GM21825 (cell line): ENCODE measurements at regions not wholly inside any gene's neighbourhood (a gene's known extent, or its start where the extent isn't known, plus 50 kb on each side); places are given as distances from the start of the nearest gene placed in this dataset.

Source experiments
- ATAC-seq: cut with Tn5 transposase; IDR thresholded peaks from one replicate; pipeline ENCODE4 v1.9.1; 2021; ENCODE audit warnings: mild to moderate bottlenecking, moderate library complexity; ENCODE audit not compliant: unreplicated experiment

DNA sequence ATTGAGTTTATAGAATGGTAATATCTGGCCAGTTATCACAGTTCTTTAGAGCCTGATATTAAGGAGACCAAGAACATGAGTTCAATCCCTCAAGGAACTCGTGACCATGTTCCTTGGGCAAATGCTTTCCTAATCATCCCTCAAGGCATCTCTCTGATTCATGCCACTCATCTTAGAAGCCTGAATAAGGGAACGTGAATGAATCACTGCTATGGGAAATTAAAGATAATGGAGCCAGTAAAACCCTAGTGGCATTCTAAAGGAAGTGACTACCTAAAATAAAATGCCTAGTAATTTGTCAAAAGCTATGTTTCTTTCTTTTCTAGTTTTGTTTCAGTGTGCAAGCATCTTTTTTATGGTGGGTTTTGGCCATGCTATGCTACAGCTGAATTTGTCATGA, 1161.3 kb downstream of the C4orf33 start:
- no peak for ATAC-seq

DNA sequence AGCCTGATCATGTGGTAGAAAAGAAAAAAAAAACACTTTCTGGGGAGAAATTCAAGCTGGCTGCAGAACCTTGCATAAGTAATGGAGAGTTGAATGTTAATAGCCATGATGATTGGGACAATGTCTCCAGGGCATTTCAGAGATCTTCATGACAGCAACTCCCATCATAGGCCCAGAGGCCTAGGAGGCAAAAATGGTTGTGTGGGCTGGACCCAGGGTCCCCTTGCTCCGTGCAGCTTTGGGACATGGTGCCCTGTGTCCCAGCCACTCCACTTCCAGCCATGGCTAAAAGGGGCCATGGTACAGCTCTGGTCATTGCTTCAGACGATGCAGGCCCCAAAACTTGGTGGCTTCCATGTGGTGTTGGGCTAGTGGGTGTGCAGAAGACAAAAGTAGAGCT, 1170.9 kb downstream of the C4orf33 start:
- ATAC-seq, result no peak

DNA sequence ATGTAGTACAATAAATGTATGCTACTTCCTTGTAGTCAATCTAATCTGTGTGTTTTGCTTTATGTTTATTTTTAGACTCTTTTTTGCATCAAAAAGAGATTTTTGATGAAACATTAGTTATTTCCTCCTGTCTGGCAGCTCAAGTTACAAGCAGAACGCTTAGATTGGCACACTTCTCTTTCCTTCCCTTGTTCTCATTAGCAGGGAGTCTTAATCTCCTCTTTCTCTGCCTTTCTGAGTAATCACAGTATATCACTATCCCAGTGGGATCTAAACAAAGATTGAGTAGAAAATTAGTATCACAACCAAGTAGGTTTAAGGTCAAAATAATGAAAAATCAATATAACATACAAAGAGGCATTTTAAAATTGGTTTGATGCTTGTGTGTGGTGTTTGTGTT, 1192.6 kb downstream of the C4orf33 start:
- no peak for ATAC-seq

DNA sequence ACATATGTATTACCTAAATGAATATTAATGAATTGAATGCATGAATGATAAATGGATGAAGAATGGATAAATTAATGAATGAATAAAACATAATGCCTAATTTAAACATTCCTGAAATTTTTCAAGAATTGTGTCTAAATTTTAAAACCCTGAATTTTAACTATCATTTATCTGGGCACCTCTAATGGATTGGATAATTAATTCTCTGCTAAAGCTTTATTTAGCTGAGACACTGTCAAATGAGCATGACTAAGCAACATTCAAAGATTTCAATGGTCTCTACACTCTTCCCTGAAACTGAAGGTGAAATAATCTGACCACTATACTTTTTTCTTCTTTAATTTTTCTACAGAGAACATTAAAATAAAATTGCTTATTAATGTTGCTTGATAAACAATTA, 1197.7 kb downstream of the C4orf33 start:
- no peak for ATAC-seq

DNA sequence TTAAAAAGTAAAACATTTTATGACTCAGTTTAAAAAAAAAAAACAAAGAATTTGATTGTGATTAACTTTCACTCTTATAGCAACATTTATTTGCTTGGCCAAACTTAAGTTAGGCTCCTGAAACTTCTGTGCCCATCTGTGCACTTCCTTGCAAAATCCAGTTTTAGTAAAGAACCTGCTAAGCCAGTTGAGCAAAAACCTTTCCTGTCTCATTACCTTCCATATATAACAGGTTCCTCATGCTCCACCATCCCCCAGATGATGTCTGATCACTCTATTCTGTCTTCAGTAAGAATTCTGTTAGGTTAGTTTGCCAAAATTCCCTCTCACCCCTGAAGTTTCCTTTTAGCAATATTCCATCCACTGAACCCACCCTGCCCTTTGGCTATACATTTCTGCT, 1200.5 kb downstream of the C4orf33 start:
- ATAC-seq, result no peak

DNA sequence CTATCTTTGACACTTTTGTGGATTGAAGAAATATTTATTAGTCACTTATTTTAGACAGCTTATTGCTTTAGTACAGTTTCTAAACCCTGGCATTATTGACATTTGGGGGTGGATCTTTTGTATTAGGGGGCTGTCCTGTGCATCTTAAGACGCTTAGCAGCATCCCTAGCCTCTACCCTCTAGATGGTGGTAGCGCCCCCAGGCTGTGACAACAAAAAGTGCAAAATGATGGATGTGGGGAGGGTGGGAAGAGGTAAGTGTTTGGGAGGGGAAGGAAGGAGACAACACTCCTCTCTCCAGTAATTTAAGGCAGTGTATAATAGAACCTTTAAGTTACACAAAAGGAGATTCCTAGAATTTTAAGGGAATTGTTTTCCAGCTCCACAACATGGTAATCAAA, 1210.6 kb downstream of the C4orf33 start:
- ATAC-seq, result no peak

DNA sequence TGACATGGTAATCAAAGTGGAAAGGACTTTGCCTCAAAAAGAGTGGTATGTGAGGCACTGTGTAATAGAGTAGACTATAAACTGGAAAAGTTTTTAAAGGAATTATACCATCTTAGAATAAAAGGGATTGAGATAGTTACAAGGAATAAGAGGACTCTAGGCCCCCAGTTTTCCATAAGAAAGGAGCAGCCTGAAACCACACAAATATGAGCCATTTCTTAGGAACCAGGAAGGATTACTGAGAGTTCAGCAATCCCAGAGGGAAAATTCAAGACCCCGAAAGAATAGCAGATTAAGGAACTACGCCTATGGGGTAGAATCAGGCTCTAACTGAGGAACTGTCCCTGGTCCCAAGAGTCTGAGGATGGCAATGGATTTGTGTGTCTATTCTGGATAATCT, 1213.3 kb downstream of the C4orf33 start:
- ATAC-seq, result no peak

DNA sequence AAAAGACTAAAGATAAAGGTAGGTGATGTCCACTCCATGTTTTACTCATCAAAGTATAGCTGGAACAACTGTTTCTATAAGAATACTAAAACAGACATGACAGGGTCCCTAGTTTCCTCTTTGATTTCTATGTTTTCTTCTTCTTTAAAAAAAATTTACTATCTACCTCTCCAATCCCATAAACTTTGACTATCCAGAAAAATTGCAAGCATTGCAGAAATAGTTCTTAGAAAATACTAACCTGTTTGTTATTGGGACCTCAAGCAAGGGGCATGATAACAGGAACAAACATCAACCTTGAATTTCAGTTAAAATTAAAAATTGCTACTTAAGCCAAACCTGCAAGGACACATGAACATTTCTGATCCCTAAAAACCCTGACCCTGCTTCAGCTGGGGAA, 1226.5 kb downstream of the C4orf33 start:
- no peak for ATAC-seq

DNA sequence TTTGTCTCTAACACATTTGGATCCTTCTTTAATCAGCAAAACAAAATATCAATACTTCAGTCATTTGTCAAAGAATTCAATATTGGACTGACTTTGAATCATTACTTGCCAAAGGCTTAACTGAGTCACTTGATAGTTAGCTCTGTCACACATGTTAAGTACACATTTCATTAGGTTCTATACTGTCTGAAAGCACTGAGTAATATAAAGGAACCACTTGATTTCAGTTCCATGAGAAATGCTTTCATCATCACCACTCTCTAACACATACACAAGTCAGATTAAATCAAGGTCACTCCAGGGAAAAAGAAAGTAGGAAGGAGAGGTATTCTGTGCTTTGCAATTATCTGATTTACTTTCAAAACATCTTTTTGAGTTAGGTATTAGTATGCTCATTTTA, 1233.1 kb downstream of the C4orf33 start:
- ATAC-seq, result no peak

DNA sequence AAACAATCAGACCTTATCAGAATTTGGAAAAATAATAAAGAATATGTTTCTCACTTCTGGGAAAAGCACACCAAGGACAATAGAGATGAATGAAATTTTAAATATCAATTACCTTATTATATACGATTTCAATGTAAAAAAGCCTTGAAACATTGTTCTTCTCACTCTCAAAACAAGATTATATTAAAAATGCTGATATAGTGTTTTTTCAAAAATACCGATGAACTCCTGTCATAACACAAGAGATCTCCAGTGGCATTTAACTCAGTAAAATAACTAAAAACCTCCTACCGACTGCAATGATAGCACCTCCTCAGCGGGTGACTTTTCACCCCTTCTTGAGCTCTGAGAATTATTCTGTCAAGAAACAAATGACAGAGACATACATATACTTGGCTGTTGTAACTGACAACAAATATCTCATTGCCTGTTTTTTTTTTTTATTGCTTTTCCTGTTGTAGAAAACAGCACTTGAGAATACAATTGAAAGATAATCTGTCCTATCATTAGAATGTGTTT, 1237.3 kb downstream of the C4orf33 start:
- ATAC-seq, result no peak

DNA sequence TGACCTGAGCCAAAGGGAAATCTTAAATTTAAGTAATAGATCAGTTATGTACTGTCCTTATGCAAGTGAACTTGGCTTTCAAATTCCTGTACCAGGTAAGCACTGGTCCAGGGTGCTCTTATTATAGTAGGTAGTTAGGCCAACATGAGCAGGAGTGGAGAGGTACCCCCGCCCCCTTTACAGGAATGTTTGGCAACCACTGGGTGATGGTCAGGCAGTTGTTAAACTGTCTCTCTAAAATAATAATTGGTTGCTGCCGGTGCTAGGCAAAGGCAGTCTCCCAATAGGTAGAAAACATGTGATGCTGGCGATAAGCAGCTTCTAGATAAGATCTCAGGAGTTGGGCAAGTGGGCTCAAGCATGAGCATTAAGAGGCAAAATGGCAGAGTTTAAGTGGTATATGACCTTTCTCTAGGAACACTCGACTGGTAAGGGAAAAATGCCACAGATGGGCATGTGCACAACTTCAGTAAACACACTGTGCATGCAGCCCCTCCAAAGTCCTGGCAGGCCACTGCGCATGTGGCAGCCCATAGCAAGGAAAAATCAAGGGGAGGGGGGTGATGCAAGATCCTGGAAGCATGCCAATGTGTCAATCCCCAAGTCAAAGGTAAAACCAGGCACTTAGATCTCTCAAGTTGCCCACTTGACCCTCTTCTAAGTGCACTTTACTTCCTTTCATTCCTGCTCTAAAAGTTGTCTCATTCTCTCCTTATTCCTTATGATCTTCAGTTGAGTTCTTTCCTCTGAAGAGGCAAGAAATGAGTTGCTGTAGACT, 1239.7 kb downstream of the C4orf33 start:
- ATAC-seq, result no peak

DNA sequence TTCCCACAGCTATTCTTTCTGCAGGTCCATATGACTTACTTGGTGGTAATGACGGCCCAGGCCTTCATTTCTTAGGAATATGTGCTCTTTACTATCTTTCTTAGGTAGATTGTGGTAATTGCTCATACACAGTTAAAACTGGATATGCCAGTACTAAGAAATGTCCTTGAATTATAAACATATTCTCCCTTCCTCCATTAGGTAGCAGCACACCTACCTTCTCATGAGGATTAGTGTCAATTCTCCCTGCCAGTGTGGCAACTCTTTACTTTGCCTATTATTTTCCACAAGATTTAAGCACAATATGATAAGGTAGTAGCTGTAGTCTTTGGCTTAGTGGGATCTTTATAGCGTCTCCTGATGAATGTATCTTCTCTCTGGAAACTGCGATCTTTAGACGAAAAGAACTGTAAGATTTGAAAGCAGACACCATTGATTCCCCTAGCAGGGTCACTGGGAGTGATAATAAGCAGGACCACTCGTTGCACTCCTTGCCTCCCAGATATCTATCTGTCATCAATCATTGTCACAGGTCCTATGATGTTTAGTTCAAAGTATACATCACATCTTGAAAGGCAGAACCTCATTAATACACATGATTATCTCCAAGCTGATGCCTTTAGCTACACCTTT, 1240.7 kb downstream of the C4orf33 start:
- ATAC-seq, result peak; percentile 60

DNA sequence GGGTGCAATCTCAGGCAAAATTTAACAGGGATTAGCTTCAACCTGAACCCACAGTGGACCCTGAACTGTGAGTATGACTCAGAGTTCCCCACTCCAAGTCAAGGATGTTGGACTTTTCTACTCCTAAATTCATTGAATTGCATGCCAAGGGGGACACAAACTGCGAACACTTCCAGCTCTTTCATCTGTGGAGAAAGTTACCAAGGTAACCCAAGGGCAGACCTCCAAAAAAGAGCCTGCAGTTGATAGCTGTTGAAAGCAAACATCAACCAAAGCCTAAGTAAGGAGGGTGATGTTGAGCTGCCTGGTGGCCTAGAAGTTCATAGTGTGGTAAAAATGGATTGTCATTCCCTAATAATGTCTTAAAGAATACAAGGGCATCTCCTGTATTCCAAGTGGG, 1242.9 kb downstream of the C4orf33 start:
- no peak for ATAC-seq

DNA sequence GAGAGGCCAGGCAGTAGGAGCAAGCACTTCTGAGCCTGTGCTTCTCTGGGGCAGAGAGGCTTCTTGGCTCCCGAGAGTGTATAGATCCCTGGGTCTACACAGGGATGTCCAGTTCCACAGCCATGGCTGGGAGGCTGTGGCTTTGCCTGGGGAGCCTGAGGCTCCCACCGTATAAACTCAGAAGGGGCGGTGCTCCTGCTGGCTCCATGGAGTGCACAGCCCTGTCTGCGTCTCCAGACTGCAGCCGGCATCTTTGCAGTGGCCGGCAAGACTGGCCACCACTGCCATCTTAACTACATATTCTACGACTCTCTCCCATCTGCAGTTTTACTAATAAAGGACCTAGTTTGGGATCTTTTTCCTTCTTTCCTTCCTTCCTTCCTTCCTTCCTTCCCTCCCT, 1253.8 kb downstream of the C4orf33 start:
- ATAC-seq, result no peak

DNA sequence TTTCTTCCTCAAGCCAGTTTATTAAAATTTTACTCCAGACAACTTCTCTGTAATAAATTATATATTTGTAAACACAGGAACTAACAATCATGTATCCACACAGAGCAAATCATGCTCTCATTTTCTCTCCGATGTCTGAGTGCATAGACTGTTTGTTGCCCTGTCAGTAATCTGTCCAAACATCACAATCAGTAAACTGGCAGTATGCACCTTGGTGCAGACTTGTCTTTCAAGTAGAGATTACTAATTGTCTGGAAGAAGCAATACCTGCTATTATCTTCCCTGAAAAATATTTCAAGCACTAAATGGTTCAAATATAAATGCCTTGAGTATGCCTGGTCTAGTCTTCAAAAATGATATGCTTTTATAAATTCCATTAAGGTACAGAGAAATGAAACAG, 1260.9 kb downstream of the C4orf33 start:
- no peak for ATAC-seq

DNA sequence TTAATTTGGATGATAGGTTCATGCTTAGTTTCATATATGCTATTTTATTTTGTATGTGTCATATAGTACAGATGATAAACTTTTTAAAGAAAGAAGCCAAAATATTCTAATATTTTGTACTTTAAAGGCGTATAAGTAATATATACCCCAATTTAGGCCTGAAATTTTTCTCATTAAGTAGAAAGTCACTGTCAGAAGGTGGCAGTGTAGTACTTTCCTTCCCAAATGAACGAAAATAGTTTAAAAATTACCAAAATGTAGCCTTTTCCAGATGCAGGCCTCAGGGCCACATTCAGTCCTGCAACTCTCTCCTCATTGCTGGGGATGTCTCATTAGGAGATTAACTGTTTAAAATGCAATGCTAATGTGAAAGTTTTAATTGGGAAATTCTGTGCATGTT, 1263.6 kb downstream of the C4orf33 start:
- no peak for ATAC-seq

DNA sequence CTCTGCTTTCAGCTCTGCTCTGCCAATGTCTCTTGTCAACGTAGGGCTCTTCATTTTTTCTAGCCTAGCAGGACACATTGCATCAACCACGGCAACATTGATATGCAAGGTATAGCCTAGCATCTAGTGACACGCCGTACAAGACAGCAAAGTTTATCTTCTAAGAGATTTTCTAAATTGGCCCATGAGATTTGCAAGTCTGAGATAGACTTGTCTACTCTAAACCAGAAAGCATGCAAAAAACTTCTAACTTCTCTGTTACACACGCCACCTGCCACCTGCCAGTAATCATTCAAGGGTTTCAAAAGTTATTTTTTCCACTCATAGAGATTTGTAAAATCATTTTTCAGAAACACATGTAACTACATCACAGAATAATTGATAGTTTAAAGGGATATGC, 1265.7 kb downstream of the C4orf33 start:
- no peak for ATAC-seq

DNA sequence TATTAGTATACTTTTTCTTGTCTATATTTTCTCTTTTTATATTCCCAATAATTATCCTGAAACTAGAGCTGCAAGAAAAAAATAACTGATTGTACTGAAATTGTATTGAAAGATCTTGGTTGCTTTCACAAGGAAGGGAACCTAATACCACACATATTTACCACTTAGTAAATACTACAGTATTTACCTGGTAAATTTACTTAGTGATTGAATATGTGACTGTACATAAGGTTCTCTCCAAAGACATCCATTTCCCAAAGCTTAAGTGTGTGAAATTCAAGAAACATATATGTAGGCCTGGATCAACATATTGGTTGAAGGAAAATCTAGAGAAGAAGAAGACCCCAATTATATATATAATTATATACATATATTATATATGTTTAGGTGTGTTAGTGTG, 1272.7 kb downstream of the C4orf33 start:
- ATAC-seq, result no peak

DNA sequence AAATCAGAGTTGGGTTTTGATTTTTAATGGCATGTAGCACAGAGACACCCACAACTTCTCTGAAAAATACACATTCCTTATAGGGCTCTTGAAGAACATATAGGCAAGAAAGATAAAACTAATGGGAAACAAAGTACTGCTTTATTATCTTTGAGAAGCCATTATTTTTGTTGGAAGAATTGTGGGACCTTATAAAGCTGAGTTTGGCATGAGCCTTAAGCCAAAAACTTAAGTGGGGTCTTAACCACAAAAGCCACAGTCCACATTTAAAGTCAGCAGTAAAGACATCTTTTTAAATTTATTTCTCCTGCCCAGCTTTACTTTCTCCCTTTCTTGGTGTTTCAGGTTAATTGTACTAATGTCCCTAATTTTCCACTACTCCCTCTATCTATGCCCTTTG, 1297.3 kb downstream of the C4orf33 start:
- ATAC-seq, result no peak

DNA sequence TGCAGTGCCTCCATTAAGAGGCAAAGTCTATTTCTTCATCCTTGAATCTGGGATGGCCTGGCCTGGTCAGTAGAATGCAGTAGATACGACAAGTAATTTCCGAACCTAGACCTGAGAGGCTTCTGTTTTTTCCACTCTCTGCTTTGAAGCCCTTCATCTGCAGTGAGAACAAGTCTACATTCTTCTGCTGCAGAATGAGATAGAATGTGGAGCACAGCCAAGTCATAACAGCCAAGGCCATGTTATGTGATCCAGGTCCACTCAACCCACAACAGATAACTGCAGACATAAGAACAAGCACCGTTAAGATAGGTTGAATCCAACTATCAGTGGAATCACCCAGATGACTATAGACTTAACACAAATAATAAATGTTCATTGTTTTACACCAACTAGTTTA, 1297.7 kb downstream of the C4orf33 start:
- ATAC-seq, result no peak

DNA sequence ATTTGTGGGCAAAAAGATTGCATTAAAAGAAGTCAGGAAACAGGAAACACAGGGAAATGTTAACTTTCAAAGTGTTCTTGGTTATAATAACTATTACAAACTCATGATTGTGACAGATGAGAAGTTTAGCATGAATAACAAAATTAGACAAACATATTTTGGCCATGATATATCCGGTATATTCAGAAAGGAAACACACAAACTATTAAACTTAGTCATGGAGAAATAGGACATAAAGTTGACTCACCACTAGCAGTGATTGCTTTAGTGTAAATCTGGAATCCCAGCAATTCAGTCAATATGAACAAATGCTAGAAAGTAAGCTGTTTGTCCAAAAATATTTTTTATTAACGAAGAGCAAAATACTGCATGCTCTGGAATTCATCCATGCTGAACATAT, 1299.9 kb downstream of the C4orf33 start:
- no peak for ATAC-seq

DNA sequence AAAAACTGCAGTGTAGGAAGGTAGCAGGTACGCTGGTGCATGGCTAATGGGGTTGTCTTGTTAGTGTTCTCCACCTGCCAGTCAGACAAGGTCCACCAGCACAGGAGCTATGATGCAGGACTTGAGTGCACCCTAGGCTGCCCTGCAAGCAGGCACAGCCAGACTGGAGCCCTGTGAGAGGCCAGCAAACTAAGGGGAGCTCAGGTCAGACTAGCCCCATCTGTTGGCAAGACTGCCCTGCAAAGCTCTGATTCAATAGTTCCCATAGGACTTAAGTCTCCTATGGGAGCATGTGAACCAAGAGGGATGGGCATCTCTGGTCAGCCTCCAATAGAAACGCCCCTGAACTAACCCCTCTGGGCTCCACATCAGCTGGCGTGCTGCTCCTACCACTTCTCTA, 1307.3 kb downstream of the C4orf33 start:
- ATAC-seq, result no peak

DNA sequence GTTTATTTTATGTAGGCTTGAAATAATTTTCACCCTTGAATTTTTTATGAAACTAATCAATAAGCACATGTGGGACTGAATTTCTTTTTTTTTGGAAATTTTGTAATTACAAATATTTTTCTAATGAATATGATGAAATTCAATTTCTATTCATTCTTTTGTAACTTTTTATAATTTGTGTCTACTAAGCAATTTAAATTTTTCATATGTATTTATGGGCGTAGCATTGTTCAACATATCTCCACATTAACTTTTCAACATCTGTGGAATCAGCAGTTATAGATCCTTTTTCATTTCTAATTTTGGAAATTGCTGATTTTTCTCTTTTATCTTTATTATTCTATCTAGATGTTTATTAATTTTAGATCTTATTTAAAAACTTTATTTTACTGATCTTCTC, 1320.3 kb downstream of the C4orf33 start:
- no peak for ATAC-seq
